SK-N-SH (cell line): ENCODE measurements at regions not wholly inside any gene's neighbourhood (a gene's known extent, or its start where the extent isn't known, plus 50 kb on each side); places are given as distances from the start of the nearest gene placed in this dataset.

Experiments
- CTCF ChIP-seq: fragments of 200-600 bp; sonication (generic); IDR thresholded peaks from 2 replicates; pipeline ENCODE4 v1.6.1; 2017; ENCODE audit warnings: antibody characterized with exemption, mild to moderate bottlenecking, moderate library complexity
- EZH2phosphoT487 ChIP-seq: fragments of 200-600 bp; sonication (generic); IDR thresholded peaks from 2 replicates; pipeline ENCODE4 v1.6.1; 2017; ENCODE audit warnings: low read depth, mixed run types, mild to moderate bottlenecking, antibody characterized with exemption, moderate library complexity, borderline replicate concordance
- JUND ChIP-seq: IDR thresholded peaks from 2 replicates; pipeline ENCODE4 v1.4.0; 2012
- RAD21 ChIP-seq: IDR thresholded peaks from 2 replicates; pipeline ENCODE4 v1.6.1; 2012; ENCODE audit warnings: mild to moderate bottlenecking, low read length
- REST ChIP-seq: IDR thresholded peaks from 2 replicates; pipeline ENCODE4 v1.6.1; 2012; ENCODE audit warnings: mild to moderate bottlenecking, low read depth, low read length, moderate library complexity
- RXRA ChIP-seq: IDR thresholded peaks from 2 replicates; pipeline ENCODE4 v1.4.0; 2012; ENCODE audit warnings: low read depth, mild to moderate bottlenecking, borderline replicate concordance
- SMC3 ChIP-seq: IDR thresholded peaks from 2 replicates; pipeline ENCODE4 v1.6.1; 2012; ENCODE audit warnings: low read depth, low read length, improper control_type of control experiment

- TF ChIP-seq RAD21, result no peak
- TF ChIP-seq CTCF, result no peak
- TF ChIP-seq RXRA, result no peak
- no peak for TF ChIP-seq SMC3
- TF ChIP-seq REST, result no peak
- no peak for TF ChIP-seq EZH2phosphoT487
- TF ChIP-seq JUND, result no peak
These were observed 119.7 kb upstream of the RAD23B start for GRCh38 chr9:107163370-107163769.
